LHCN-M2 (cell line): ENCODE measurements at regions not wholly inside any gene's neighbourhood (a gene's known extent, or its start where the extent isn't known, plus 50 kb on each side); places are given as distances from the start of the nearest gene placed in this dataset.
"Not testable (repeated sequence)": the region's sequence is repeated elsewhere in the genome, so short reads cannot be mapped to it uniquely, and the experiment has no call there.

ENCODE experiments used
- DNase-seq: peaks from one replicate; pipeline ENCODE4 v3.0.0-alpha.2; 2012; ENCODE audit warnings: low read depth

DNA sequence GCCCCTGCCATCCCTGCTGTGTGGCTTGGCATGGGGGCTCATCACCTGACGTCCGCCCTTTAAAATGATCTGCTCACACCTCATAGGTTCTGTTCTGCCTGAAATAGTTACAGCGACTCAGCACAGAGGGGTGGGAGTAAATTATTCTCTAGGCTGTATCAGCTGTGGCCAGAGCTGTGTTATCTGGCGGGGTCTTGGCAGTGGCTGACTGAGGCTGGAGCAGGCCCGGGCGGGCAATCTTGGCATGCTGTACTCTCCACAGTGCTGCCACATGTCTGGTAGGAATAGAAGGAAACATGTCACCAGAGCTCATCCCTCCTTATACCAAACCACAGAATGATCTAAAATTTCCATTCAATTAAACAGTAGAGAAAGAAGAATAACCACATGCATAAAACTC is 499.9 kb upstream of the LMCD1 start:
- no peak for DNase-seq

DNA sequence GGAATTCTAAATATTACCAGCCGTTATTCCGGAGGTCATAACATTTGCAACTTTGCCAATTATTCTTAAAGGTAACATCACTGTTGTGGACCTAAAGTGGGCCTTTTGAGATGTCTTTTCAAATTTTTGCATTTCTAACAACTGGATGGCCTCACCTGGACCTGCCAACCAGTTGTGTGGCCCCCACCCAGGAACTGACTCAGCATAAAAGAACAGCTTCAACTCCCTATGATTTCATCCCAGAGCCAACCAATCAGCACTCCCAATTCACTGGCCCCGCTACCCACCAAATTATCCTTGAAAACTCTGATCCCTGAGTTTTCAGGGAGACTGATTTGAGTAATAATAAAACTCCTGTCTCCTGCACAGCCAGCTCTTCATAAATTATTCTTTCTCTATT is 489.7 kb upstream of the LMCD1 start:
- DNase-seq, result no peak

DNA sequence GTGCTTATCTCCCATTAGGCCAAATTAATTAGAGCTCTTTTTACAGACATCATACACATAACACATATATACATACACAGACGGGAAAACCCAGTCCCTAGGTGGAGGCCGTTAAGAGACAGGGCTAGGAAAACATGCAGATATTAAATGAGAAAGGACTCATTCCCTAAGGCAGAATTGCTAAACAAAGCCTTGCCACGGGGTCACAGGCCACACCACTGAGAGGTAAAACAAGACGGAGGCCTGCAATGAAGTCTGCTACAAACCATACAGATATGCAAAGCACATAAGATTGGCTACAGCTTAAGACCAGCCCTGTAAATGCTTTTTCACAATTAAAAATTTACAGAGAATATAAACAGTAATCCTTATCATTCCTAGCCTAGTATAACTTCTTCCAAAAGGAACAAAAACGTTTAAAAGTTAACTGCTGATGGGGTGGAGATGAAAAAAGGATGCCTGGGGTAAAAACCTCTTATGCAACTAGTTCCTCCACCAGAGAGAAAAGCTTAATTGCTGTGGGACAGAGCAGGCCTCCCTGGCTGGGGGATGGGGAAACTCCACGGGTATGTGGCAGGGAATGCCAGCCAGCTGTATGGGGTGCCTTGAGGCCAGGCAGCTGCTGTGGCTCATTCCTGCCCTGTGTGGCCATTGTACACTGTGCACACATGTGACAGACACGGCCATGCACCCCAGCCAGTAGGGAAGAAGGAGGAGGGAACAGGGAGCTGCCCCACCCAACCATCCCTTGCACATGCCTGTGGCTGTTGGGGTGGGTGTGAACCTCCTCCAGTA is 481.4 kb upstream of the LMCD1 start:
- DNase-seq, result no peak

DNA sequence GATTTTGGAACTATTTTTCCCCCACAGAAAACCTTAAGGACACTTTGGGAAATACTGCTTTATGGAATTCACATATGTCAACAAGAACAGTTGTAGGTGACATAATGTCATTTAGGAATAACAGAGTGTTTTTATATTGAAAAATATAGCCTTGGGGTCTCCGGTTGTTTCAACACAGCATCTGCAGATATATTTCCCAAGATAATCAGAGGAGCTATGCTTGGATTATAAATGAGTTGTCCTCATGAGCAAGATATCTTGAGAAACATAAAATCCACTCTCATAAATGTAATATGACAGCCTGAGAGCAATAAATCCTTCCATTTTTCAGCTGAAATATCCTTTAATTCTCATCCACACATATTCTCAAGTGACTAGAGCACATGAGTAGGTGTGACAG is 473.7 kb upstream of the LMCD1 start:
- no peak for DNase-seq

DNA sequence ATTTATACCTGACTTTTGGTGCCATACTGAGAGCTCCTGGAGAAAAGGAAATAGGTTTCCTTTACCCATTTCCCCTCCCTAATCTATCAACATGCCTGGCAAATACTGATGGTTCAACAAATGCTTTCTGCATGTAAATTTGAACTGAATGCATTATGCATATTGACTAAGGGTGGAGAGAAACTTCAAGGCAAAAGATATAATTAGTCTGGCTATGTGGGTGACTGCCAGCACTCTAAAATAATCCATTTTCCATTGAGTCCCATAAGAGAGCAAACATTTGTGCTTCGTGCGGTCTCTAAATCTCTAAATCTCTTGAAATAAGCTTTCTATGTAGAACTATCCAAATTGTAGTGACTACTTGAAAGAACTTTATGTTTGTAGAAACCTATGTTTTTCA is 451.3 kb upstream of the LMCD1 start:
- DNase-seq, result no peak

DNA sequence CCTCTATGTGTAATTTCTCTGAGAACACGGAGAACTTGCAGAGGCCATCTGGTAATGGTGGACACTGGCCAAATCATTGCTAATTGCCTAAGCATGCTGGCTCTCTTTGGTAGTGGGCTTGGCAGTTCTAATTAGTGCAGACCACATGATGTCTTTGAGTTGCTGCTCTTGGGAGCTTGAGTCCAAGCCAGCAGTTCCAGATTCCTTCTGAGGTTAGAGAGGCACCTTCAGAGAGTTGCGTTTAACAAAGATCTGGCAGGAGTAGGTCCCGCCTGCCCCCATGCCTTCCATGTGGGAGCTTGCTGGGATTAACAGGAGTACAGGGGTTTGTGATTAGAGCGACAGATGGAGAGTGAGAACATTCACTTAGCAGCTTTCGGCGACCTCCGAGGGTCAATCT is 449.0 kb upstream of the LMCD1 start:
- DNase-seq, result no peak

DNA sequence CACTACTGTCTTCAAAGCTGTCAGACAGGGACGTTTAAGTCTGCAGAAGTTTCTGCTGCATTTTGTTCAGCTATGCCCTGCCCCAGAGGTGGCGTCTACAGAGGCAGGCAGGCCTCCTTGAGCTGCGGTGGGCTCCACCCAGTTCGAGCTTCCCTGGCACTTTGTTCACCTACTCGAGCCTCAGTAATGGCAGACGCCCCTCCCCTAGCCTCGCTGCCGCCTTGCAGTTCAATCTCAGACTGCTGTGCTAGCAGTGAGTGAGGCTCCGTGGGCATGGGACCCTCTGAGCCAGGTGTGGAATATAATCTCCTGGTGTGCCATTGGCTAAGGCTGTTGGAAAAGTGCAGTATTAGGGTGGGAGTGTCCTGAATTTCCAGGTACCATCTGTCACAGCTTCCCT is 433.5 kb upstream of the LMCD1 start:
- DNase-seq, result not testable (repeated sequence)

DNA sequence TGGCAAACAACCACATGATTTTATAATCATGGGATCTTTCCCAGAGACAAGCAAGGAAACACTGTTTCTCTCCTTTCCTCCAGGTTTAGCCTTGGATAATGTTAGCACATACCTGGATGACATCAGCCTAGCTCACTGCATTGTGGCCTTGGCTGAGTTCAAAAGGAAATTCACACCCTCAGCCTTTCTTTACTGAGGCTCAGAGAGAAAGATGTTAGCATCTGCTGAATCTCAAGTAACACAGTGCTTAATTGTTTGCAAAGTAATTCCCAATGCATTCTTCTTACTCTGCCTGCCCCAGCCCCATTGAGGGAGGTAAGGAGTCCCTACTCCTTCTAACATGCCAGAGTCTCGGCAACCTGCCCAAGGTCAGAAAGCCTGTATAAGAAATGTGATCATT is 432.2 kb upstream of the LMCD1 start:
- no peak for DNase-seq

DNA sequence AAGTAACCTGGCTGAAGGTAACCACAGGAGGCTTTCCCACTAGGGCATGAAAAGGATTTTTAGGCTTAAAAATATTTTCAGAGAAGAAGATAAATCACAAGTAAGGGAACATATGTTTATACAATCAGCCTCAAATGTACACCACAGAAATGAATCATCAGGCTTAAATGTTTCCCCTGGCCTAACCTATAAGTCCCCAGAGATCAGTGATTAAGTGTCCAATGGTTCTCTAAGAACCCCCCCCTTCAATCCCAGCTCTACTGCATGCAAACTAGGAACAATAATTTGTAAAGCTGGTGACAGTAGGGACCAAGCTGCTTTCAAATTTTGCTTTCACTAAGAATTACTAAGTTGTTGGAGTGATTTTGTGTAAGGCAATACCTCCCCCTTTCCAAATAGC is 431.6 kb upstream of the LMCD1 start:
- peak; percentile 4 for DNase-seq

DNA sequence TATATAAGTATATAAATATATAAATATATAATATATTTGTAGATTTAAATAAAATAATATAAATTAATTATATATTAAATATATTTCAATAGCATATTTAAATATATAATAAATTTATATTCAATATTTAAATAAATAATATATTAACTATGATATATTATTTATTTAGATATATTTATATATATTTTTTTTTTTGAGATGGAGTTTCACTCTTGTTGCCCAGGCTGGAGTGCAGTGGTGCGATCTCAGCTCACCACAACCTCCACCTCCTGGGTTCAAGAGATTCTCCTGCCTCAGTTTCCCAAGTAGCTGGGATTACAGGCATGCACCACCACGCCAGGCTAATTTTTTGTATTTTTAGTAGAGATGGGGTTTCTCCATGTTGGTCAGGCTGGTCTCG is 426.9 kb upstream of the LMCD1 start:
- DNase-seq, result not testable (repeated sequence)

DNA sequence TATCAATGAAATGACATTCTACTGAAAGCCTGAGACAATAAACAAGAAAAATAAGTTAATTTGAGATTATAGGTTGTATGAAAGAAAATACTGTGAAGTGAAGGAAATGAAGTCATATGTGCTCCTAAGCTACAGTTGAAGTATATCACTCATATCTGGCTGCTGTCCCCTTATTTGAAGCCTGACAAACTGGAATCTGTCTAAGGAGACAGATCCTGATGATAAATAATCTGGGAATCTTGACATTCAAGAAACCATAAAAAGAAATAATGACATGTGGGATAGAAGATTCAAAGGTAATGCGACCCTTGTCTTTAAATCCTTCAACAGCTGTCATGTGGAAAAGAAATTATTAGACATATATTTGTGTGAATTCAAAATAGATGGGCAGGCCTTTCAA is 424.5 kb upstream of the LMCD1 start:
- DNase-seq, result no peak

DNA sequence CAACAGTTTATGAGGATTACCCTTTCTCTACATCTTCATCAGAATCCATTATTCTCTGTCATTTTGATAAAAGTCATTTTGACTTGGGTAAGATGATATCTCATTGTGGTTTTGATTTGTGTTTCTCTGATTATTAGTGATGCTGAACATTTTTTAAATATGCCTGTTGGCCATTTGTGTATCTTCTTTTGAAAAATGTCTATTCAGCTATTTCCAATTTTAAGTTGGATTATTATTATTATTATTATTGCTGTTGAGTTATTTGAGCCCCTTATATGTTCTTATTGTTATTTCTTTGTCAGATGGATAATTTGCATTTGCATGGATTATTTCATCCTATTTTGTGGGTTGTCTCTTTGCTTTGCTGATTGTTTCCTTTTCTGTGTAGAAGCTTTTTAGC is 421.2 kb upstream of the LMCD1 start:
- DNase-seq, result no peak

DNA sequence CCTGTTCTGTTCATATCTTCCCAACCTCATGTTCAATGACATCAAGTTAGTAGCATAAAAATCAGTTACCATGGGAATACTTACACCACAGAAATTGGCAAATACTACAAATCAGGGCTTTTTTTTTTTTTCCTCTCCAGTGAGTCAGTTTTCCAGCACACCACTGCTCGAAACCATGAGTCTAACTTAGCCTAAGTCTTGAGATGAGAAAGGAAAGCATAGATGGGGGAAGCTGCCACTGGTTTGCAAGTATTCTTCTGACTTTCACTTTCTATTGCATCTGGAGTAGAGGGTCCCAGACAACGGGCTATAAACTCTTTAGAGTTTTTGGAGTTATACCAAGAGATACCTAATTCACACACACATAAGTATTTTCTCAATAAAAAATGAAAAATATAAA is 416.1 kb upstream of the LMCD1 start:
- no peak for DNase-seq

DNA sequence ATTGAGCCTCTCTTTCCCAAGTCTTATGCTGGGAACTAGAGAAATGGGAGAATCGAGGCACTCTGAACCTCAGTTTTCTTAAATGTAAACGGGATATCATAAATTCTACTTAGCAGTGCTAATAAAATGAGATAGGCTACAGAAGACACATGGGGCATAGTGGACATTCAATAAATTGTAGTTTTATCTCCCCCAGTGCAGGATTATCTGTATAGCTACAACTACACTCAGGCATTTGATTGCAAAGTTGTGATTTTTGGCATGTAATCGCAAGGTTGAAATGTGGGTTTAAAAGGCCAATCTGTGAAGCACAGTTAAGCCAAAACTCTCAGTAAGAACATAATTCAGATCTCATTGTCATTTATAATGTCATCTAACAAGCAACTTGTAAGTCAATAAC is 413.7 kb upstream of the LMCD1 start:
- no peak for DNase-seq

DNA sequence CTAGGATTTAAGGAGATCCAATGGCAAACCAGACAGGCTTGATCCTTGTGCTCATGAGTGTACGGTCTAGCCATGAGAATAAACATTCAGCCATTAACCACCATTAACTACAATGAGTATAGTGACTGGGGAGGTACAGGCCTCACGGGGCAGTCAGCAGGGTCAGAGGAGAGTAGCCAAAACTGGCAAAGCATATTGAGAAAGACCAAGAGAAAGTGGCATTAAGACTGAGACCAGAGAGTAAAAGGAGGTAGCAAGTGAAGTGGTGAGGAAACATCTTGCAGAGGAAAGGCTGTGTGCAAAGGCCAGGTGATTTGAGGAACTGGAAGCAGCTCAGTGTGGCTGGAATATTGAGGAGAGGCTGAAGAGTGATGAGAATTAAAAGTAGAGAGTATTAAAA is 407.2 kb upstream of the LMCD1 start:
- DNase-seq, result no peak

DNA sequence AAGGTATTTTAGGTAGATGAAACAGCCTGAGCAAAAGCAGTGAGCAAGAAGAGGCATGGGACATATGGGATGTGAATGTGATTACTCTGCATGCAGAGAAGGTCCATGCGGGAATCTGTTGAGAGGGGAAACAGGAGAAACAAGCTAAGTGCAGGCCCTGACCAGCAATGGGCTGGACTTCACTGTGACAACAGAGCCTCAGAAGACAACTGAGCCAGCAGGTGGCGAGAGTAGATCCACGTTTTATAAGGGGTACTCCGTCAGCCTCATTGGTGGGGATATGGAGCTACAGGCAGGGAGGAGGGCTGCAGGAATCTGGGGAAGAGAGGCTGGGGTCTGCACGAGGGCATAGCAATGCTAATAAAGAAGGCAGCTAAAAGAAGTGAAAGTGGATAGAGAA is 405.9 kb upstream of the LMCD1 start:
- DNase-seq, result no peak

DNA sequence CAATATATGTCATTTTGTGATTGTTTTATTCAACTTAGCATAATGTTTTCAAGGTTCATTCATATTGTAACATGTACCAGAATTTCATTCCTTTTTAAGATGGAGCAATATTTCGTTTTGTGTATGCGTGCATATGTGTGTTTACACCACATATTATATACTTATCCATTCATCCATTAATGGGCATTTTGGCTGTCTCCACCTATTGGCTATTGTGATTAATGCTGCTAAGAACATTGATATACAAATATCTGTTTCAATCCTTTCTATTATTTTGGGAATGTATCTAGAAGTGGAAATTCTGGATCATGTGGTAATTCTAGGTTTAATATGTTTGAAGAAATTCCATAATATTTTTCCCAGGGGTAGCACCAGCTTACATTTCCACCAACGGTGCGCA is 403.9 kb upstream of the LMCD1 start:
- no peak for DNase-seq

DNA sequence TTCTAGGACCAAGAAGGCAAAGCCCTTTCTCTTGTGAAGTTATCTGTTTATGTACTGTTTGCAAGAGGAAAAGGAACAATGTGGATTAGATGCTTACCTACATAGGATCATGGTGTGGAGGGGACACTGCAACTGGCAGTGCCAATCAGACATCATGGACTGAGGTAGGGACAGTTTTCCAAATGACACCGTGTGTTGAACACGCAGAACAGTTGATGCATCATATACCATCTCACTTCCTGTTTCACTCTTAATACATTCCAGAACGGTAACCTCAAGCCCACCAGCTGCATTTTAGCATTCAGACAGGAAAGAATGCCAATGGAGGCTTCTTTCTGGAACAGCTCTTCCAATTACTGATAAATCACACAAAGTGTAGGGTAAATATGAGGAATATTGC is 397.7 kb upstream of the LMCD1 start:
- DNase-seq, result no peak

DNA sequence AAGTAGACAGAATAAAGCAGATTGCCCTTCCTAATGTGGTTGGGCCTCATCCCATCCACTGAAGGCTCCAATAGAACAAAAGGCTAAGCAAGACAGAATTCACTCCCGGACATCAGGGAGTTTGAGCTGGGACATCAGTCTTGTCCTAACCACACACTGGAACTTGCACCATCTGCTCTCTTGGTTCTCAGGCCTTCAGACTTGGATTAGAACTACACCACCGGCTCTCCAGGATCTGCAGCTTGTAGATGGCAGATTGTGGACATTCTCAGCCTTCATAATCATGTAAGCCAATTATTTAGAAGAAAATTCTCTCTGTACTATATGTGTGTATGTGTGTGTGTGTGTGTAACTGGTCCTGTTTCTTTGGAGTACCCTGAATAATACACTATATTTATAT is 394.7 kb upstream of the LMCD1 start:
- DNase-seq, result no peak

DNA sequence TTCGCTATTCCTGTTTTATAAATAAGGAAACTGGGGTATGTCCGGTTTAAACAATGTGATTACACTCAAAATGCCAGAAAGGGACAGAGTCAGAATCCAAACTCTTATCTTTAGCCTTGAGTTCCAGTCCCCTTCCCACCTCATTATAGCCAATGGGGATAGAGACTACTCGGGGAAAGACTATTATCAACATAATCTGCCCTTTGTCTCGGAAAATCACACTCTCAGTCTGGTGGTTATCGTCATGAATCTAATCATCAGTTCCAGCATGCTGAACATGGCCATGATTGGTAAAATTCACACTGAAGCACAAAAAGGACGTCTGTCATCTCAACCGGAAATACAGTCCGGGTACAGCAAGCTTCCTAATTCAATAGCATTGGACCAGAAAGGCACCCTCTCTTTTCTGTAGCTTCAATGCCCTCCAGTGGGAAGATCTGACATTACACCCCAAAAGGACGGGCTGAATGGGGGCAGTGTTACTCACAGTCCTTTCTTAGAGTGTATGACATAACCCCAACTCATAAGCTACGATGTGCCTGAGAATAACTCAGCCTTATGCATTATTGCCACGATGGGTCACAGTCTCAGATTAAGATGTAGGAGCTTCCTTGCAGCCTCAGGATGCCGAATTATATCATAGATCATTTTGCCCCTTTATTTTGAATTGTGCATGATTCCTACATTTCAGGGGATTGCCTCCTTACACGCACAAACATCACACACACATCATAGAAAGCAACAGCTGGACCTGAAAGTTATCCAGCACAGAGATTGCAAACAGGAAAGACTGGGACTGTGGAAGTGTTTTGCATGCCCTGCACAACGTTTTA is 390.4 kb upstream of the LMCD1 start:
- DNase-seq, result peak; percentile 62

DNA sequence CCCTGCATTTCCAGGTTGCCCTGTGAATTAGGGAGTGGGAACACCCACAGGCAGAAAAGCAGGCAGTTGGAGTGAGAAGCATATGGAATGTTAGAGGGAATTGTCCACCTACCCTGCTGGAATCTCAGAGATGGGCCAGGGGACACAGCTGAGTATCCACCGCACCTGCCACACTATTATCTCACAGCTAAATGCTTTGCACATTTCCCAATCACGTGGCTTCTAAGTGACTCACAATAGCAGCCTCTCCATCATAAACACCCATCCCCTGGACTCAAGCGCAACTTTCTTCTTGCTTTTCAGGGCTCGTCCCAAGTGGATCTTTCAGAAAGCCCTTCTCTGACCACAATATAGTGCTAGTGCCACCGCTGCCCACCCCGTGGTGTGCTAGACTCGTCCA is 389.0 kb upstream of the LMCD1 start:
- DNase-seq, result no peak

DNA sequence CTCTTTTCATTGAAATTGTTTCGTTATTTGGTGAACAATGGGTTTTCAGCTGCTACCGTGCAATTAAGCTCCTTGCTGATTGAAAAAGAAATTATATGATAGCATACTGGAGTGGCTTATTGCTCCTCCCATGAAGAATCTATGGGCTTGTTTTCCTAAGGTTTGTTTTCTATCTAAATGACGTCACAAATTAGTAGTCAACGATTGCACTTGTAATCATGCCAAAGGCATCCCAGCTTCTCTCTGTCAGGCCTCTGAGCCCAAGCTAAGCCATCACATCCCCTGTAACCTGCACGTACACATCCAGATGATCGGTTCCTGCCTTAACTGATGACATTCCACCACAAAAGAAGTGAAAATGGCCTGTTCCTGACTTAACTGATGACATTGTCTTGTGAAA is 388.0 kb upstream of the LMCD1 start:
- no peak for DNase-seq

DNA sequence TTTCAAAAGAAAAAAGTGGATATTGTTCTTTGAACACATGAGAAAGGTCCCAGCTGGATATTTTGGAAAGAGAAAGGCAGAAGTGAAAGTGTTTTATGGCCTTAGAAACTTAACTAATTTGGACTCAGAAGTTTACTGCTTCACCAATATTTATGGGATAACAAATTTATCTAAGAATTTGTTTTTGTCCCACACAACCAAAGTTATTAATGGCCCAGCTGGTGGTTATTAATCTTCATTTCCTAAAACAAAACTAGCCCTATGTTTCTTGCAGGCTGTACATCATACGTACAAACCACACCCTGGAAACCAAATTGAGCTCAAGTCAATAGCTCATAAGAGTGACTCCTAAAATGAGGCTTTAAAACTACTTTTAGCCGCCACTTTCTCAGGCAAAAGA is 372.9 kb upstream of the LMCD1 start:
- no peak for DNase-seq
